ENCODE measurements at regions not wholly inside any gene's neighbourhood (a gene's known extent, or its start where the extent isn't known, plus 50 kb on each side); places are given as distances from the start of the nearest gene placed in this dataset.

- TF ChIP-seq TCF4 (CRISPR knock-in tag; IDR thresholded peaks at IDR 0.05; ENCODE audit: borderline replicate concordance): no peak
- TF ChIP-seq ZNF565 (CRISPR knock-in tag; conservative IDR thresholded peaks at IDR 0.05; ENCODE audit: low read depth): no peak
- no peak for TF ChIP-seq ZC3H10 (CRISPR knock-in tag; IDR thresholded peaks at IDR 0.05)
- no peak for TF ChIP-seq SNAI2 (CRISPR knock-in tag; IDR thresholded peaks at IDR 0.05)
- TF ChIP-seq ESRRG (CRISPR knock-in tag; IDR thresholded peaks at IDR 0.05): no peak
Measured at GRCh38 chr6:15074806-15075205, 171.1 kb upstream of the JARID2 start.
